ENCODE measurements at regions not wholly inside any gene's neighbourhood (a gene's known extent, or its start where the extent isn't known, plus 50 kb on each side); places are given as distances from the start of the nearest gene placed in this dataset.

GRCh38 chr6:155936127-155936526 lies 480.5 kb upstream of the NOX3 start:
- TF ChIP-seq, protein P1, sequence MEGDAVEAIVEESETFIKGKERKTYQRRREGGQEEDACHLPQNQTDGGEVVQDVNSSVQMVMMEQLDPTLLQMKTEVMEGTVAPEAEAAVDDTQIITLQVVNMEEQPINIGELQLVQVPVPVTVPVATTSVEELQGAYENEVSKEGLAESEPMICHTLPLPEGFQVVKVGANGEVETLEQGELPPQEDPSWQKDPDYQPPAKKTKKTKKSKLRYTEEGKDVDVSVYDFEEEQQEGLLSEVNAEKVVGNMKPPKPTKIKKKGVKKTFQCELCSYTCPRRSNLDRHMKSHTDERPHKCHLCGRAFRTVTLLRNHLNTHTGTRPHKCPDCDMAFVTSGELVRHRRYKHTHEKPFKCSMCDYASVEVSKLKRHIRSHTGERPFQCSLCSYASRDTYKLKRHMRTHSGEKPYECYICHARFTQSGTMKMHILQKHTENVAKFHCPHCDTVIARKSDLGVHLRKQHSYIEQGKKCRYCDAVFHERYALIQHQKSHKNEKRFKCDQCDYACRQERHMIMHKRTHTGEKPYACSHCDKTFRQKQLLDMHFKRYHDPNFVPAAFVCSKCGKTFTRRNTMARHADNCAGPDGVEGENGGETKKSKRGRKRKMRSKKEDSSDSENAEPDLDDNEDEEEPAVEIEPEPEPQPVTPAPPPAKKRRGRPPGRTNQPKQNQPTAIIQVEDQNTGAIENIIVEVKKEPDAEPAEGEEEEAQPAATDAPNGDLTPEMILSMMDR (IDR thresholded peaks at IDR 0.05) = no peak
- TF ChIP-seq EZH2 (IDR thresholded peaks at IDR 0.05) = no peak
- TF ChIP-seq EZH2phosphoT487 (IDR thresholded peaks at IDR 0.05) = no peak

All from neural progenitor cell (in vitro differentiated cells).